ENCODE measurements at regions not wholly inside any gene's neighbourhood (a gene's known extent, or its start where the extent isn't known, plus 50 kb on each side); places are given as distances from the start of the nearest gene placed in this dataset.
A peak's percentile ranks its signal among the peaks of the same experiment; 100 is the strongest.

DNA sequence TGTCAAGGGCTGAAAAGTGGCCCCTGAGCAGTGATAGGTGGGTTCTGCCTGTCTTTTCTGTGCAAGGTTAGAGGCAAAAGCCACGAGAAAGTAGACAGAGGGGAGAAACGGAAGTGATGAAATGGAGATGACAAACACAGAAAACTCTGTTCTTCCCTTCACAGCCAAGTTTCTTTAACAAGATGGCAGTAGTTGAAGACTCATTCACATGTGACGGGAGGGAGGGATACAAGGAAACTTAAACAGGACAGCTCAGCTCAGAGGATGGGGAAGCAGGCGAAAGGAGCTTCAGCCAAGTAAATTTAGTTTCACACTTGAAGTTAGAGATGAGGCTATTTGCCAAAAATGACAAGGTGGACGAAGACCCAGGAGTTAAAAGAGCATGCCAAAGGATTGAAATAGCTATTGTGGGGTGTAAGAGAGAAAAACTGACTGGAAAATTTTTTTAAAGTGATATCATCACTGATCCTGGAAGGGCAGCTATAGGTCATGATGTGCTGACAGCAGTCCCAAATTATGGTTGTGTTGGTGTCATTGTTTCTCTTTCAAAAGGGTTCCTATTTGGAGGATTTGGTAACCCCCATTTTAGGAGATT lies 347.9 kb downstream of the EFNB2 start:
- ChIA-PET CTCF (no interaction called here), POLR2A (ENCODE audit: unreplicated experiment) (no interaction called here)
- ATAC-seq (ENCODE audit: low read depth) = no peak
- Histone ChIP-seq H2AK9ac (replicated peaks; ENCODE audit: low read depth, low read length, poor library complexity) (no peak overlapping the region), H3K4ac (ENCODE audit: low read depth, low read length) (no peak overlapping the region), H3K36me3 (ENCODE audit: control insufficient read depth, insufficient read depth, low read length) (no peaks in the 10 kb centered on the region), H2BK15ac (ENCODE audit: low read depth, low read length) (no peak overlapping the region; the same call in 2 of the 3 replicates), H3K27ac (ENCODE audit: insufficient read depth, low read length) (no peak overlapping the region), H3K4me1 (ENCODE audit: control insufficient read depth, insufficient read depth, low read length) (no peaks in the 10 kb centered on the region), H2BK20ac (ENCODE audit: low read depth, low read length) (0 out of 2 replicates have a peak overlapping the region, but pooled peaks have one; percentile 25), H3K79me1 (ENCODE audit: low read depth in 1 of 2, low read length in 2 of 2) (no peaks in the 10 kb centered on the region), H4K91ac (ENCODE audit: insufficient read depth, low read depth, low read length) (no peak overlapping the region), H3K23ac (ENCODE audit: low read depth, low read length) (no peak overlapping the region), H2AK5ac (ENCODE audit: low read depth, low read length) (no peak overlapping the region), H4K20me1 (ENCODE audit: insufficient read depth, low read length) (no peaks in the 10 kb centered on the region), H4K5ac (ENCODE audit: low read depth, low read length) (no peak overlapping the region), H3K56ac (ENCODE audit: extremely low read depth, insufficient read depth, low read length) (no peak overlapping the region), H3K4me3 (ENCODE audit: insufficient read depth, low read depth, low read length) (no peak overlapping the region), H3K18ac (ENCODE audit: low read depth, low read length) (no peak overlapping the region), H3K9me3 (ENCODE audit: control insufficient read depth, insufficient read depth, low read length) (no peaks in the 10 kb centered on the region), H4K8ac (ENCODE audit: low read depth in 2 of 2, low read length in 2 of 2) (no peak overlapping the region), H3K9ac (ENCODE audit: low read depth, low read length) (no peak overlapping the region), H2BK5ac (ENCODE audit: low read depth, low read length, poor library complexity, severe bottlenecking) (no peak overlapping the region), H3K9me1 (ENCODE audit: insufficient read depth, low read length) (peaks cover 4% of the 10 kb centered on the region; the same call in 1 of the 2 replicates), H2BK120ac (ENCODE audit: low read depth, low read length) (no peak overlapping the region), H3K14ac (replicated peaks; ENCODE audit: low read depth, low read length) (no peak overlapping the region), H2AFZ (replicated peaks; ENCODE audit: low read length, poor library complexity) (no peak overlapping the region), H3K4me2 (ENCODE audit: low read depth, low read length) (no peak overlapping the region), H3K27me3 (ENCODE audit: control insufficient read depth, insufficient read depth, low read length) (no peaks in the 10 kb centered on the region)
- TF ChIP-seq MAFK (IDR thresholded peaks at IDR 0.05; ENCODE audit: low read depth, low read length) (no peak), NFE2L2 (IDR thresholded peaks at IDR 0.05; ENCODE audit: low read depth, low read length) (no peak), RCOR1 (IDR thresholded peaks at IDR 0.05; ENCODE audit: insufficient replicate concordance, low read length) (no peak), CEBPB (IDR thresholded peaks at IDR 0.05; ENCODE audit: low read depth, low read length) (no peak), POLR2A (IDR thresholded peaks at IDR 0.05; ENCODE audit: low read depth, low read length) (no peak)
- TF ChIP-seq, protein P1, sequence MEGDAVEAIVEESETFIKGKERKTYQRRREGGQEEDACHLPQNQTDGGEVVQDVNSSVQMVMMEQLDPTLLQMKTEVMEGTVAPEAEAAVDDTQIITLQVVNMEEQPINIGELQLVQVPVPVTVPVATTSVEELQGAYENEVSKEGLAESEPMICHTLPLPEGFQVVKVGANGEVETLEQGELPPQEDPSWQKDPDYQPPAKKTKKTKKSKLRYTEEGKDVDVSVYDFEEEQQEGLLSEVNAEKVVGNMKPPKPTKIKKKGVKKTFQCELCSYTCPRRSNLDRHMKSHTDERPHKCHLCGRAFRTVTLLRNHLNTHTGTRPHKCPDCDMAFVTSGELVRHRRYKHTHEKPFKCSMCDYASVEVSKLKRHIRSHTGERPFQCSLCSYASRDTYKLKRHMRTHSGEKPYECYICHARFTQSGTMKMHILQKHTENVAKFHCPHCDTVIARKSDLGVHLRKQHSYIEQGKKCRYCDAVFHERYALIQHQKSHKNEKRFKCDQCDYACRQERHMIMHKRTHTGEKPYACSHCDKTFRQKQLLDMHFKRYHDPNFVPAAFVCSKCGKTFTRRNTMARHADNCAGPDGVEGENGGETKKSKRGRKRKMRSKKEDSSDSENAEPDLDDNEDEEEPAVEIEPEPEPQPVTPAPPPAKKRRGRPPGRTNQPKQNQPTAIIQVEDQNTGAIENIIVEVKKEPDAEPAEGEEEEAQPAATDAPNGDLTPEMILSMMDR (conservative IDR thresholded peaks at IDR 0.05; ENCODE audit: low read depth, low read length) = no peak
- TF ChIP-seq, protein P2, sequence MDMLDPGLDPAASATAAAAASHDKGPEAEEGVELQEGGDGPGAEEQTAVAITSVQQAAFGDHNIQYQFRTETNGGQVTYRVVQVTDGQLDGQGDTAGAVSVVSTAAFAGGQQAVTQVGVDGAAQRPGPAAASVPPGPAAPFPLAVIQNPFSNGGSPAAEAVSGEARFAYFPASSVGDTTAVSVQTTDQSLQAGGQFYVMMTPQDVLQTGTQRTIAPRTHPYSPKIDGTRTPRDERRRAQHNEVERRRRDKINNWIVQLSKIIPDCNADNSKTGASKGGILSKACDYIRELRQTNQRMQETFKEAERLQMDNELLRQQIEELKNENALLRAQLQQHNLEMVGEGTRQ (IDR thresholded peaks at IDR 0.05; ENCODE audit: low read depth, low read length) = no peak
- in situ Hi-C loops (cut with MboI; ENCODE audit: low sequenced_read_pairs) (no loop called here), intact Hi-C loops (cut with micrococcal nuclease) (no loop called here), dilution Hi-C loops (cut with HindIII; ENCODE audit: low sequenced_read_pairs, unreplicated experiment) (no loop called here)
- no peak for DNase-seq
- BruUV-seq (replicated peaks) = no TSS peak
- 97% methylated on average over 3 of the region's 5 CpGs; no CpG with 5 or more reads in 1 of the 2 experiments for WGBS, 2 experiments (ENCODE audit: extremely low coverage in 2 of 2, insufficient read length in 1 of 2)

All from IMR-90 (cell line).